B cell (primary cell): ENCODE measurements at regions not wholly inside any gene's neighbourhood (a gene's known extent, or its start where the extent isn't known, plus 50 kb on each side); places are given as distances from the start of the nearest gene placed in this dataset.
"Not testable (repeated sequence)": the region's sequence is repeated elsewhere in the genome, so short reads cannot be mapped to it uniquely, and the experiment has no call there.

ENCODE experiments used
- ATAC-seq: fragments of 200-7000 bp; cut with Tn5 transposase; one replicate; pipeline ENCODE4 v1.10.0; 2021; ENCODE audit warnings: low read depth, mild to moderate bottlenecking, moderate number of reproducible peaks, moderate library complexity
- CTCF ChIA-PET: fragments of 350-600 bp; sonication (Branson Sonifier 250); formaldehyde crosslinking; loops from one replicate; lab custom pipeline; 2021; ENCODE audit warnings: antibody characterized with exemption, inconsistent platforms; lab: Charles Lee
- POLR2A ChIA-PET: fragments of 350-600 bp; sonication (Branson Sonifier 250); formaldehyde crosslinking; loops from one replicate; lab custom pipeline; 2021; ENCODE audit warnings: antibody characterized with exemption; lab: Charles Lee
- DNase-seq: peaks from one replicate; pipeline ENCODE4 v3.0.0; 2013
- H2AFZ ChIP-seq: 2 replicates; pipeline ENCODE4 v1.6.1; 2012; ENCODE audit warnings: mild to moderate bottlenecking, low read depth, low read length; ENCODE audit not compliant: insufficient read depth, poor library complexity, severe bottlenecking
- H3K27ac ChIP-seq, 2 donors: 1 replicate in 1 of 2; 2 replicates in 1 of 2; pipeline ENCODE4 v1.5.1; 2012 to 2013; ENCODE audit warnings: low read length in 2 of 2, mild to moderate bottlenecking in 2 of 2, moderate library complexity in 1 of 2
- H3K27me3 ChIP-seq, 4 experiments: fragments of 200-600 bp in 1 of 4; sonication (generic) in 1 of 4; replicated peaks in 1 of 4; 1 replicate in 2 of 4; 2 replicates in 2 of 4; pipeline versions ENCODE4 v1.6.1 to v1.7.0; 2013 to 2016; ENCODE audit warnings: low read length in 3 of 4, mild to moderate bottlenecking in 2 of 4, mixed read lengths in 1 of 4, moderate library complexity in 1 of 4; ENCODE audit not compliant: insufficient read depth in 4 of 4, control insufficient read depth in 3 of 4; ENCODE audit errors: control extremely low read depth in 1 of 4
- H3K36me3 ChIP-seq, 2 experiments: replicated peaks in 1 of 2; 1 replicate in 1 of 2; 2 replicates in 1 of 2; pipeline versions ENCODE4 v1.6.1 to v1.7.1; 2013; ENCODE audit warnings: low read length in 1 of 2; ENCODE audit not compliant: insufficient read depth in 2 of 2, control insufficient read depth in 1 of 2; ENCODE audit errors: control extremely low read depth in 1 of 2, extremely low read depth in 1 of 2
- H3K4me1 ChIP-seq, 2 donors: fragments of 200-600 bp in 1 of 2; sonication (generic) in 1 of 2; 1 replicate in 1 of 2; 2 replicates in 1 of 2; pipeline versions ENCODE4 v1.5.1 to v1.6.1; 2013 to 2017; ENCODE audit warnings: low read length in 2 of 2; ENCODE audit not compliant: control insufficient read depth in 2 of 2, insufficient read depth in 2 of 2
- H3K4me2 ChIP-seq: replicated peaks from 2 replicates; pipeline ENCODE3; 2012; ENCODE audit warnings: mild to moderate bottlenecking, low read depth, low read length; ENCODE audit not compliant: poor library complexity, severe bottlenecking
- H3K4me3 ChIP-seq, 5 experiments: fragments of 200-600 bp in 1 of 5; sonication (generic) in 1 of 5; 1 replicate in 3 of 5; 2 replicates in 2 of 5; pipeline versions ENCODE4 v1.5.1 to v1.7.0; 2011 to 2016; ENCODE audit warnings: low read length in 4 of 5, mild to moderate bottlenecking in 4 of 5, low read depth in 2 of 5, control low read depth in 1 of 5, moderate library complexity in 1 of 5; ENCODE audit not compliant: insufficient read depth in 1 of 5; ENCODE audit errors: control extremely low read depth in 1 of 5, extremely low read depth in 1 of 5
- H3K79me2 ChIP-seq: fragments of 200-600 bp; sonication (generic); one replicate; pipeline ENCODE4 v1.6.0; 2016; ENCODE audit warnings: low read length; ENCODE audit not compliant: control insufficient read depth, insufficient read depth
- H3K9ac ChIP-seq: fragments of 200-600 bp; sonication (generic); 2 replicates; pipeline ENCODE4 v1.6.1; 2017; ENCODE audit warnings: mild to moderate bottlenecking, low read length, moderate library complexity
- H3K9me3 ChIP-seq, 3 donors: one replicate each; pipeline versions ENCODE4 v1.6.1 to v1.7.1; 2013; ENCODE audit warnings: low read length in 2 of 3; ENCODE audit not compliant: control insufficient read depth in 2 of 3, insufficient read depth in 1 of 3; ENCODE audit errors: control extremely low read depth in 1 of 3
- H4K20me1 ChIP-seq: 2 replicates; pipeline ENCODE4 v1.6.0; 2012; ENCODE audit warnings: mild to moderate bottlenecking, low read length; ENCODE audit not compliant: insufficient read depth, control insufficient read depth, poor library complexity, severe bottlenecking
- H3K27ac Mint-ChIP-seq: one replicate; pipeline ENCODE4 v1.8.0; 2021; ENCODE audit warnings: mixed read lengths
- H3K27me3 Mint-ChIP-seq: one replicate; pipeline ENCODE4 v1.8.0; 2021; ENCODE audit warnings: mixed read lengths
- H3K4me1 Mint-ChIP-seq: one replicate; pipeline ENCODE4 v1.8.0; 2021; ENCODE audit warnings: mixed read lengths
- H3K4me3 Mint-ChIP-seq: one replicate; pipeline ENCODE4 v1.8.0; 2021; ENCODE audit warnings: mixed read lengths
- H3K9me3 Mint-ChIP-seq: one replicate; pipeline ENCODE4 v1.8.0; 2022; ENCODE audit warnings: mixed read lengths; ENCODE audit not compliant: insufficient read depth
- WGBS: methylation state at CpG from one replicate; pipeline ENCODE4 v1.1.5; 2013; ENCODE audit warnings: missing lambda C conversion rate; ENCODE audit not compliant: insufficient coverage; 5-methylcytosine and 5-hydroxymethylcytosine counted together
- intact Hi-C: fragments of 100-400 bp; cut with micrococcal nuclease; formaldehyde crosslinking; loops from one replicate; pipeline ENCODE4 v1.10.0; 2022

GRCh38 chr21:5137006-5137405 is 5384.4 kb upstream of the TPTE start:
- H3K9me3 Mint-ChIP-seq, CTCF ChIA-PET, H3K79me2 ChIP-seq, H3K4me3 ChIP-seq, H3K27me3 ChIP-seq, POLR2A ChIA-PET, H3K36me3 ChIP-seq, H3K27me3 Mint-ChIP-seq, H3K9ac ChIP-seq, H3K27ac Mint-ChIP-seq, ATAC-seq, H4K20me1 ChIP-seq, H3K4me1 Mint-ChIP-seq, intact Hi-C loops, H2AFZ ChIP-seq, H3K4me1 ChIP-seq, H3K4me2 ChIP-seq, H3K9me3 ChIP-seq, H3K4me3 Mint-ChIP-seq, H3K27ac ChIP-seq, DNase-seq: not testable (repeated sequence)
- no CpG with 5 or more reads among the region's 18 CpGs for WGBS

- intact Hi-C loops, H3K4me3 ChIP-seq, ATAC-seq, H3K79me2 ChIP-seq, H3K9me3 ChIP-seq, H3K9ac ChIP-seq, H4K20me1 ChIP-seq, H2AFZ ChIP-seq, H3K4me1 ChIP-seq, DNase-seq, H3K27me3 Mint-ChIP-seq, H3K9me3 Mint-ChIP-seq, H3K27ac Mint-ChIP-seq, H3K27me3 ChIP-seq, CTCF ChIA-PET, H3K36me3 ChIP-seq, POLR2A ChIA-PET, H3K4me1 Mint-ChIP-seq, H3K4me2 ChIP-seq, H3K27ac ChIP-seq, H3K4me3 Mint-ChIP-seq: not testable (repeated sequence)
- WGBS, result 100% methylated on average over 1 of the region's 7 CpGs
These were observed 5382.7 kb upstream of the TPTE start for GRCh38 chr21:5138687-5139086.

GRCh38 chr21:5139528-5139927 is 5381.9 kb upstream of the TPTE start:
- H3K27me3 ChIP-seq, H3K27ac Mint-ChIP-seq, POLR2A ChIA-PET, H3K4me3 Mint-ChIP-seq, H3K4me3 ChIP-seq, H3K4me1 Mint-ChIP-seq, H3K9me3 ChIP-seq, H3K27me3 Mint-ChIP-seq, H4K20me1 ChIP-seq, H3K36me3 ChIP-seq, H3K9me3 Mint-ChIP-seq, H3K4me1 ChIP-seq, H2AFZ ChIP-seq, intact Hi-C loops, H3K4me2 ChIP-seq, CTCF ChIA-PET, H3K27ac ChIP-seq, ATAC-seq, H3K9ac ChIP-seq, H3K79me2 ChIP-seq, DNase-seq: not testable (repeated sequence)
- WGBS, result no CpG with 5 or more reads among the region's 11 CpGs

GRCh38 chr21:5143011-5143410 is 5378.4 kb upstream of the TPTE start:
- CTCF ChIA-PET, intact Hi-C loops, H3K4me1 ChIP-seq, H3K27ac ChIP-seq, H2AFZ ChIP-seq, ATAC-seq, H3K27ac Mint-ChIP-seq, H3K79me2 ChIP-seq, H3K27me3 ChIP-seq, H3K4me3 ChIP-seq, H3K4me2 ChIP-seq, H3K4me3 Mint-ChIP-seq, H4K20me1 ChIP-seq, H3K9me3 ChIP-seq, H3K36me3 ChIP-seq, POLR2A ChIA-PET, DNase-seq, H3K9ac ChIP-seq, H3K9me3 Mint-ChIP-seq, H3K4me1 Mint-ChIP-seq, H3K27me3 Mint-ChIP-seq: not testable (repeated sequence)
- no CpG with 5 or more reads among the region's 6 CpGs for WGBS
